ENCODE measurements at regions not wholly inside any gene's neighbourhood (a gene's known extent, or its start where the extent isn't known, plus 50 kb on each side); places are given as distances from the start of the nearest gene placed in this dataset.

DNA sequence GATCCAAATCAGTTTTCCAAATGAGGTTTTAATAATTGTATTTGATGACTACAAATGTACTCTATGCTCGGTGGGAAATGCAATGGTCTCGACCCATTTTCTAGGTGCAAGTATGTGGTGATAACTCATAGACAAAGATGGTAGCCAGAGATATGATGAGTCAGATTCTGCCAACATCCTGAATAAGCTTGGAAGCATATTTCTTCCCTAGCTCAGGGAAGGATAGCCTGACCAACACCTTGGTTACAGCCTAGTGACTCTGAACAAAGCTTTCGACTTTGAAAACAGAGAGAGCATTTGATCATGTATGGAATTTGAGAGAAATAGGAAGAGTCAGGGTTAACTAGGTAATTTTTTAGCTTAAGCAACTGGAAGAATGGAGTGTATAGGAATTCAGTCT, 128.3 kb upstream of the MYOCD start:
- DNase-seq = no peak

DNA sequence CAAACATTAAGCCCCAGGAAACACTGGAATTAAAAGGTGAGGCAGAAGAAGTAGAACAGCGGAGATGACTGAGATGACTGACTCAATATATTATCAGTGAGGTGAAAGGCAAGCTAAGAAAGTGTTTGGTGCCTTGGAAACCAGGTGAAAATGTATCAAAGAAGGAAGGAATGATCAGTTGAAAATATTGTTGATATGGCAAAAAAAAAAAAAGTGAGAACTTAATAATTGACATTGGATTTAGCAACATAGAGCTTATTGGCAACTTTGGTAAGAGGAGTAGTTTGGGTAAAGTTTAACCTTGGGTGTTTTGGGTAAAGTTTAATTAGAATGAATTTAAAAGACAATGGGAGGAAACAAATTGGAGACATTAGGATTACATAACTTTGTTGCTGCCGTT, 127.7 kb upstream of the MYOCD start:
- DNase-seq = no peak

DNA sequence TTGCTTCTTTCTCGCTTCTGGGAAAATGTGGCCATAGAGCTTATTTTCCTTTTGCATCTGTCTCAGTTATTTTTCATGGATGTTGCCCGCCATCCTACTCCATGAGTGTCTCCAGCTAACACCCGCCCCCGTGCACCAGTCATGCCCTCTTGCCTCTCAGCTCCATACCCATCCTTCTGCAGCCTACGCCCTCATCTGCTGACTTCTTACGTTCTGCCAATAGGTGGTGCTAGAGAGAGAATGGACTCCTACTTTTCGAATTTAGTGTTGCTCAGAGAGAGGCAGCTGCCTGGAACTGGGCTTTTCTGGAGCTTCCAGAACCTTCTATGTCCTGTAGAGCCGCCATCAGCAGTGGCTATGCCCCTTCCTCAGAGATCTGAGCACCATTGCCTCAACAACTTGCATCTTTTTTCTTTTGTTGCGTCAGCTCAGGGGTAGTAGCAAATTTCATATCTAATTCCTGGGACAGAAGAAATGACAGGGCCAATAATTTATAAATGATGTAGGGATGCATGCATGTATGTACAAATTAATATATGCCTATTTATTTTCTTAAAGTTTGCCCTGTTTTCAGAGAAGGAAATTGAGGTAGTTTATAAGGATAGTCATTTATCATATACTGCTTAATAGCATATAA, 119.7 kb upstream of the MYOCD start:
- DNase-seq = peak; percentile 42

DNA sequence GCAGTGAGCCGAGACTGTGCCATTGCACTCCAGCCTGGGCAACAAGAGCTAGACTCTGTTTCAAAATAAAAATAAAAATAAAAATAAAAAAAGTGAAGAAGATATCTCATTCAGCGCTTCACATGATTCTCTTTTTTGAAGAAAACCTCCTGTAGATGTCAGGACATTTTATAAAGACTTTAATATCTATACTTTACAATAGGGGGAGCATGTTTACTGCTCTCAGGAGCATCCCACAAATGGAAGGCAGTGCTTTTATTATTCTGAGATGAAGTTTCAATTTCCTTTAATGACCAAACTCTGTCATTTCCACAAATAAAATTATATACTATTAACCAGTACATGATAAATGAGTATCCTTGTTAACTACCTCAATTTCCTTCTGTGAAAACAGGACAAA, 118.7 kb upstream of the MYOCD start:
- no peak for DNase-seq

DNA sequence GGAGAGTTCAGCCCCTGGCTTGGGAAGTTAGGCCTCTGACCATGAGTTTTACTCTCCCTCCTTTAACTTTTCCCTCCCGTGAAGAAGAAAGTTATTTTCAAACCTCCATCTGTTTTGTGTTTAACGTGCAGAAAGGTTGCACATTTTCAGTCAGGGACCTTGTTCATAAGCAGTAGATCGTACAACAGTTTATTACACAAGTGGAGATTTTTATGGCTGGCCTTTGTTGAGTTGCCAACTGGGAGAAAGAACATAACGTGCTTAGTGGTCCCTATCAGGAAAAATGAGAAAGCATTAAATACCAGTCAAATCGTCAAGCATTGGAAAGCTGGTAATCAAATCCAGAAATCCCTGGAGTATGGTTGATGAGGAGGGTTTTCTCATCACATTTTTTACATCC, 117.9 kb upstream of the MYOCD start:
- no peak for DNase-seq

DNA sequence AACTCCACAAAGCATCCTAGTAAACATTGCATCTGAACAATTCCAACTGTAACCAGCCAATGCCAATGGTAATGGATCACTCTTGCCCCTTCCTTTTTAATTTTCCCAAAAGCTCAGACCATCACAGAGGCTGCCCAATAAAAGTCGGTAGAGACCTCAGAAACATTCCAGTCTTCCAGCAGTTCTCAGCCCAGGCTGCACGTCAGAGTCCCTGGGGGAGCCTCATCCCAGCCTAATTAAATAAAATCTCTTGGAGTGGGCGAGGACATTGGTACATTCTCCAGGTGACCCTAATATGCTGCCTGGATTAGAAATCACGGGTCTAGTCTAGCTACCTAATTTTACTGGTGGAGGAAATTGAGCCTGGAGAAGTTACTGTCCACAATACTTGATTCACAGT, 117.1 kb upstream of the MYOCD start:
- no peak for DNase-seq

DNA sequence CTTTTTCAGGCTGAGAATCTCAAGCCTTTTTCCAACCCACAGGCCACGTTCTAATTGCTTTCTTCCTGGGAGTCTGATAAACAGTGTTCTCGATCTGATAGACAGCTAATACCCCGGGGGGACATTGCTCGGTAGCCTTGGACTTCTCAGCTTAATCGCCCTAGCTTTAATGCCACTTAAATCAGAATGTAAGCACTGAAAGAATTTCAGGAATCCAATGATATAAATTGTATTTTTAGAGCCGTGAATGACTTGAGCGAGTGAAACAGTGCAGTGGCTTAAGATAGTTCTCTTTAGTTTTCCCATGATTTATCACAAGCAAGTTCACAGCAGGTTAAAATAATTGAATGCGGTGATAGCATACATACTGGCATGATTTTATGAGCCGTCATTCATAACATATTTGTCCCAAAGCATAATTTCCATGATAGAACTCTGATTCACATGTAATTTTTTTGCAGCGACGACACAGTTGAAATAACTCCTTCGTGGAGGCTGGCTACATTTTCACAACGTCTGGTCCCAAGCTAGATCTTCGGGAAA, 116.1 kb upstream of the MYOCD start:
- DNase-seq = no peak

DNA sequence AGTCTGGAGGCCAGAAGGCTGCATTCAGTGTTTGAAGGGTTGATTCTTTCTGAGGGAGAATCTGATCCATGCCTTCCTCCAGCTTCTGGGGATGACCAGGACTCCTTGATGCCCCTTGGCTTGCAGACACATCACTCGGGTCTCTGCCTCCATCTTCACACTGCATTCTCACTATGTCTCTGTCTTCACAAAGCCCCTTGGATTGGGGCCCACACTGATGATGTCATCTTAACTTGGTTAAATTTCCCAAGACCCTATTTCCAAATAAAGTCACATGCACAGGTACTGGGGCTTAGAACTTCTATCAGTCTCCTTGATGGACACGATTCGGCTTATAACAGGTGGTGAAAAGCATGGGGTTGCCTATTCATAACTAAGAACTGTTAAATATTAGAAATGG, 112.1 kb upstream of the MYOCD start:
- no peak for DNase-seq

DNA sequence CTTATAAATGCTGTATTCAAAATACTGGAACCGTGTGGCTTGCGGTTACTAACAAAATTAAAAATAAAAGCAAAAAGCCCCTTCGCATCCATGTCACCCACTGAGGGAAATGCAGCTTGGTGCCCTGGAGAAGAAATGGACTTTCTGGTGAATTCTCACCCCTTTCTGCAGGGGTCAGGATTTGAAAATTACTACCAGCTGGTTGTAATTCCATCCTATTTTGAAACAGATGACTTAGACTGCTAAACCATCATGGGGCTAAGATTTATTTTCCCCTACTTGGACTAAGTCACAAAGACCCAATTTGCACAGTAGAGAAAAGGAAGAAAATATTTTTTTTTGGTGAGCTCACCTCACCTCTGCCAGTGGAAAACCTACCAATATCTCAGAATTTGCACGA, 111.4 kb upstream of the MYOCD start:
- DNase-seq = no peak

DNA sequence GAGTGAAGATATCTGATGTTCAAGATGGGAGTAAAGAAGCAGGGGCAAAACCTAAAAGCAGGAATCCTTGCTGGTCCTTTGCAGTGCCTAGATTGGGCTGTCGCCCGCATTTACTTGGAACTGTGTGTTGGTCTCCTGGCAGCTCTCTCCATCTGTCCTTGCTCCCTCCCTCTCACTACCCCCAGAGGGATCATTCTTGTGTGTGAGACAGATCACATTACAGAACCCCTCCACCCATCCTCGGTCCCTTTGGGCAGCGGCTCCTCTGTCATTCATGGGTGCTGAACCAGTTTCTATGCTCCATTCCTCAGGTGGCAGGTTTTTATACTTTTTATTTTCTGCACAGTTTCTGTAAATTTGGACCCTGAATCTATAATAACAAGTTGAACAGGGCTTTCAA, 99.4 kb upstream of the MYOCD start:
- no peak for DNase-seq

DNA sequence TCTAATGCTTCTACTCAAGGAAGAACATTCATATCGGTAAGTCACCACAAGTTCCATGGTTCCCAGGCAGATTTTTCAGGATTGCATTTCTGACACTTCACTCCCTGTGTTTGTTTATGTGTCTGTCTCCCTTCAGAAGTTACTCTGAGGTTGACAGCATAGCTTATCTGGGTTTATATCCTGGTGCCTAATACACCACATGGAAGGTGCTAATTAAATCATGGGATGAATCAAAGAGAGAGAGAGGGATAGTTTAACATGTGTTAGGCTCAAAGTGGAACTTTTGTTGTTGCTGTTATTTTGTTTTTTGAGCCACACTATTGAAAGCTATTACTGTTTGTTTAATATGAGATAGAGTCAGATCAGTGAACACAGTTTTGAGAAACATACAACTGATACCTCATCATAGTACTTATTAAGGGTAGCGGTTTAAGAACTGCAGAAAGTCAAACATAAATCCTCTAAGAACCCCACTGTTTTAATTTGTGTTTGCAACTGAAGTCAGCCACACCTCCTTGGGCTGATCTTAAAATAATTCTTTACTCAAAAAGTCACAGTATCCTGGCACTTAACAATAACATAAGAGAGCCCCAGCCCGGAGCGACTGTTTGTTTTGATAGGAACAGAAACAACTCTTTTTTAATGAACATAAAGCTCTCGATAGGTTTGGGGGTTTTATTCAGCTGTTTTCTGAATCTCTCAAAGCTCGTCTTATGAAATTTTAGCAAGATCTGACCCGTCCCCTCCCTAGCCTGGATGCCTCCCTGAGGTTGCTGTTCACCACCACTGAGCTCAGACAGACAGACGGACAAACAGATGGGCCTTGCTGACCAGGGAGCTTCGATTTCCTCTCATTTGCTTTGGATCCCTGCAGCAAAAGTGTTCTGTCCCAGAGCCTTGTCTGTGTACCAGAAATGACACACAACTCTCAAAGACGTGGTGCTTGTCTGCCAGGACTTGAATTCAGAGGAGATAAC, 98.3 kb upstream of the MYOCD start:
- no peak for DNase-seq

DNA sequence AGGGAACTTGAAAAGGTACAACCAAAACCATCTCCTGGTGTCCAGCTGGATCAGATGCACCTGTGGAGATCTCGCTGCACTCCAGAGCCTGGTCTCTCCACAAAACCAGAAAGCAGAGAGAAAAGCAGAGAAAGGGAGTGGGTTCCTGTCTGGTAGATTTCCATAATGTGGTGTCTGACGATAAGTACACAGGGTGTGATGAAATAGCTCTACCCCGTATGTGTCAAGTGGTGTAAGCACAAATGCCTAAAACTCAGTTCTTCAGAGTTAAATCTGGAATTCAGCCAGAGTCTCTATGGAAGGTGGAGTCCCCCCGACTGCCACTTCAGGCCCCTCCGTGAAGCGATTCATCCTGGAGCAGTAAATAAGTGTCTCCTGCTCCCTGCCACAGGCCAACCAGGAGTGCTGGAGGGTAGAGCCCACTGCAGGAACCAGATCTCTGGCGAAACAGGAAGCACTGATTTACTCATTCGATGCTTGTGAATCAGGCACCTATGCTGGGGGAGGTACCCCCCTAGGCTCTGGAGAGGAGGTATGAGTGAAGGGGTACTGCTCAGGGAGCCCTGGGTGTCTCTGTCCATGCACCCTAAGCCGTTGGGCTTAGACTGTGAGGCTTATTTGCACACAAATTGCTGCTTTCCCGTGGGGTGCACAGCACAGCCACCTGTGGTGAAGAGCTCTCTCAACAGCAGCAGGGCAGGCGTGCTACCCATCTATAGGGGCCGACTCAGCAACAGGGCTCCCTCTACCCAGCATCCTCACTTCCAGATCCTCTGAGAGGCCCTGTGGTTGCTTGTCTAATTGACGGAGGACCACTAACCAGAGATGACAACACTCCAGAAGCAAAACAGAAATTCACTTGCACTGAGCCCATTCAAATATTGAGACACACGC, 97.1 kb upstream of the MYOCD start:
- no peak for DNase-seq

DNA sequence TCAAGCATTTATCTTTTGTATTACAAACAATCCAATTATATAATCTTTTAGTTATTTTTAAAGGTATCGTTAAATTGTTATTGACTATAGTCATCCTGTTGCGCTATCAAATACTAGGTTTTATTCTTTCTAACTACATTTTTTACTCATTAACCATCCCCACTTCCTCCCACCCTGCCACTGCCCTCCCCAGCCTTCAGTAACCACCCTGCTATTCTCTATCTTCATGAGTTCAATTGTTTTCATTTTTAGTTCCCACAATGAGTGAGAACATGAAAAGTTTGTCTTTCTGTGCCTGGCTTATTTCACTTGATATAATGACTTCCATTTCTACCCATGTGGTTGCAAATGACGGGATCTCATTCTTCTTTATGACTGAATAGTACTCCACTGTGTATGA, 94.1 kb upstream of the MYOCD start:
- DNase-seq = no peak

DNA sequence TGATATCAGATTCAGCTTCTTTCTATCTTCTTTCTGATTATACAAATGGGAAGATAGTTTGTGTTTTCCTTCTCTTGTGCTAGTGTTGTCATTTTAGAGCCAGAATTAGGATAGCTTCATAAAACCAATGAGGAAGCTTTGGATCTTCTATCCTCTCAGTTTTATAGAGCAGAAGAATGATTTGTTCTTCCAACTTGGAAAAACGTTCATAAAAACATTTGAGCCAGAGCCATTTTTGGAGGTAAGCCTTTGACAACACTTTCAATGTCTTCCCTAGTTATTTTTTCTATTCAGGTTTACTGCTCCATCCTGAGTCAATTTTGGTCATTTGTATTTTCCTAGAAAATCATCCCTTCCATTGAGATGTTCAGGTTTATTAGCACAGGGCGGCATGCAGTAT, 91.2 kb upstream of the MYOCD start:
- no peak for DNase-seq

DNA sequence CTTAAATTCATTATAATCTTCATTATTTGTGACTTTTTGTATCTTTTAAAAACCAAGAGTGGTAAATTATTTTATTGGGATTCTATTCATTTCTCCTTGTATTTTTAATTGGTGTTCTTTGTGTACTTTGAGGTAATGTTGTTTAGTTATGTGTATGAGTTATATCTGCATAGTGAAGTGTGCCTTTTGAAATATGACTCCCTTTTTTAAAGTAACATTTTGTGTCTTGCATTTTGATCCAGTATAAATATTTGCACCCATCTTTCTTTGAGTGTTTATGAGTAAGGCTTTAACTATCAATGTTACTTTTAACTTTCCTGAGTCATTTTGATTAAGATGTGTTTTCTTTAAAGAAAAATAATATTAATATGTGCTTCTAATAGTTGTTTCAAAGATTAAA, 90.0 kb upstream of the MYOCD start:
- DNase-seq = no peak

DNA sequence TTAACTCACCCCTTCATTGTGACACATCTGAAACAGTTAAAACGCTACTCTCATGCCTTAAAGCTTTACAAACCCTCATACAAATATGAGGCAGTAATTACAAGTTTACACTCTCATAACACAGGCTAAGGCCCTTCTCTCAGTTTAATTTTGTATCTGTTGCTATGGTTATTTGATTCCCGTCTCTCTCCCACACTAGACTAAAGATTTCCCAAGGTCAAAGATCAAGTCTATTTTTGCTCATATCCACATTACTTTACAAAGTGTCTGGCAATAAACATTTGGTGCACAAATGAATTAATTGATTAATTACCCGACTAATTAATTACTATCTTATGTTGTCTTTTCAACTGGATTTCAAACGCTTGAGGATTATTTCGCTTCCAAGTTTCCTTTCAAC, 86.4 kb upstream of the MYOCD start:
- DNase-seq = no peak

DNA sequence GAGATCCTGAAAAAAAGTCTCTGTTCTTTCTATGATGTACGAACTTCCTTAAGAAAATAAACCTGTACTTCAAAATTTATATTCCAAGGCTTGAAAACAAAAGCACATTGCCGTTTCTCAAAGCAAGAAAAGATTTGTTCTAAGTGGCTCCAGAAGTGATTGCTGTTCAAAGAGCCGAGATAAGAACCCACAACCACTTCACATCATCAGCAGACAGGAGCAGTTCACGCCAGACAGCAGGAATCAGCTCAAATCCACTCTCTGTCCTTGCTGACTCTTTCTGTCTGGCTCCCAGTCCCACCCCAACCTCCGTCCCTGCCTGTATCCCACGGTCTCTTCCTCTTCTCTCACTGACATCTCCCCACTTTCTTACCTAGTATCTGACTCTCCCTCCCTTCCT, 85.0 kb upstream of the MYOCD start:
- DNase-seq = no peak

DNA sequence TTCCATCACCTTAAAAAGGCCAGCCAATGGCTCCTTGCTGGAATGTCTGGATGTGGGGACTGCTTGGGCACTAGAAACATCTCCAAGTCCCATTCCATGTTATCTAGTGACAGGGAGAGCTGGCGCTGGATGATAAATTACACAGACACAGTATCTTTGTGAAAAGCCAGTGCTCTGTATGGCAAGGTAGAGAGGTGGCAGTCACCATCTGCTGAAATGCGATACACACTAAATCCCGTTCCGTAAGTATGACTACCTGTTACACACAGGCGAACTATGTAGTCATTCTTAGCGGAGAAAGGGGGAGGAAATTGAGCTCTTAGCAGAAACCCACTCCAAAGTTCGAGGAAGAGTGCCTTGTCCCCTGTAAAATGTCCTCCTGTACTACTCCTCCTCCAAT, 81.0 kb upstream of the MYOCD start:
- DNase-seq = no peak

DNA sequence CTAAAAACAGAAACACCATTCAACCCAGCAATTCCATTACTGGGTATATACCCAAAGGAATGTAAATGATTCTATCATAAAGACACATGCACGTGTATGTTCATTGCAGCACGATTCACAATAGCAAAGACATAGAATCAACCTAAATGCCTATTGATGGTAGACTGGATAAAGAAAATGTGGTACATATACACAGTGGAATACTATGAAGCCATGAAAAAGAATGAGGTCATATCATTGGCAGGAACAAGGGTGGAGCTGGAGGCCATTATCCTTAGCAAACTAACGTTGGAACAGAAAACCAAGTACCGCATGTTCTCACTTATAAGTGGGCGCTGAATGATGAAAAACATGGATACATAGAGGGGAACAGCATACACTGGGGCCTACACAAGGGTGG, 77.2 kb upstream of the MYOCD start:
- DNase-seq = no peak

DNA sequence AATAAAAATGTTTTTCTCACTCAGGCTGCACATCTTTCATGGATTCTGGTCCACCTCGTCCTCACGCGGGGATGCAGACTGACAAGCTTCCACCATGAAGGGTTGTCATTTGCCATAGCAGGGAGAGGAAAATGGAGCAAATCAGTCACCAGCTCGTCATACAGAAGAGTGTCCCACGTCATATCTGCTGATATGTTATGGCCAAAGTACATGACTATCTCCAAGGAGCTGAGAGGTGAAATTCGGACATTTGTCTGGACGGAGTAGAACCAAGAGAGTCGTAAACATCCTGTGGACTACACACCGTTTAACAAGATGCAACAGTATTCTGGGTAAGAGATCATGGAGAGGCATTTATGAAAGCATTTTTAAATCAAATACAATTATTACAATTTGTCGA, 75.3 kb upstream of the MYOCD start:
- DNase-seq = no peak

DNA sequence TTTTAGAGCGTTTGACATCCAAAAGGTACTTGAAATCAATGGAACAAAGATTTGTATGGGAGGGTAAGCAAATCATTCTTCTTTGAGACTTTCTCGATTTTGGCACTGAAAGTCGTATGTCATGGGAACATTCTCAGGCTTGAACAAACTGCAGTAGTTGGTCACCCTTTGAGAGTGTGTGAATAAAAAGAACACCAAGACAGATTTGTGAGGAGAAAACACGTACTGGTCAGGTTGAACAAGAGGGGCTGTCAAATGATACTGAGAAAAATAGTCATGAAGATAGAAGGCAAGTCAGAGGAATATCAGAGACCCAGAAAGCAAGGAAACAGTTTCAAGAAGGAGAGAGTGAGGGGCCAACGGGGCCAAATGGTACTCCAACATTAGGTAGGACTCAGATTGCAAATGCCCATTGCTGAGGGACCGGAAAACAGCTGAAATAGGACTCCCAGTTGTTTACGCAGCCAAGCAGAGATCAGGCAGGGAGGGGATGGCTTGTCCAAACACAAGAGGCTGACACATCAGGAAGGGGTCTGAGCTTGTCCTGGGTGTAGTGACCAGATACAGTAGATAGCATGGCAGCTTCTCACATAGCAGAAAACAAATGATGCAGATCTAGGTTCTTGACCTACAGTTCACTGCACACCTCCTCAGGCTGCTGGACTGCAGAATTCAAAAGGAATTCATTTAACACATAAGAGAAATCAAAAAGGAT, 74.5 kb upstream of the MYOCD start:
- DNase-seq = no peak

DNA sequence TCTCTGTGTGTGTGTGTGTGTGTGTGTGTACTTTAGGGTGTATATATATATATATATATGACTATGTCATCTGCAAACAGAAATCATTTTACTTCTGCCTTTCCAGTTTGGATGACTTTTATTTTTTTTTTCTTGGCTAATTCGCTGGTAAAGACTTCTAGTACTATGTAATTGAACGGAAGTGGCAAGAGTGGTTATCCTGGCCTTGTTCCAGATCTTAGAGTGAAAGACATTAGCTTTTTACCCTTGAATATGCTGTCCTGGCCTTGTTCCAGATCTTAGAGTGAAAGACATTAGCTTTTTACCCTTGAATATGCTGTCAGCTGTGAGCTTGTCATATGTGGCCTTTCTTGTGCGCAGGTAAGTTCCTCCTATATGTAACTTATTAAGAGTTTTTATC, 72.7 kb upstream of the MYOCD start:
- no peak for DNase-seq

DNA sequence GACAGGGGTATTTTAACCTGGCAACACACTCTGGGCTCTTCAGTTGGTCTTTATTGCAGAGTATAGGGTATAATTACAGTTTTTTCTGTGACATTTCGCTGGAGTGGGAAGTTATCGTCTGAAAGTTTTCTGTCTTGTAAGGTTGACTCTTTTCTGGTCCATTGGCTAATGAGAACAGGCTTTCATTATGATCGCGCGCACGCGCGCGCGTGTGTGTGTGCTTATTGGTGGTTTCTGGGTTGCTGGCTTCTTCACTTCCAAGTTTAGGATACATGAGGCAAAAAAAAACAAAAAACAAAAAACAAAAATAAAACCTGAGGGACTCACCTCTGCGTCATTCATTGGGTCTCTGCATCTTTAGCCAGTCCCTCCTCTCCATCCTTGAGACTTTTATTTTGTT, 68.7 kb upstream of the MYOCD start:
- DNase-seq = no peak
